ENCODE measurements at regions not wholly inside any gene's neighbourhood (a gene's known extent, or its start where the extent isn't known, plus 50 kb on each side); places are given as distances from the start of the nearest gene placed in this dataset.

DNA sequence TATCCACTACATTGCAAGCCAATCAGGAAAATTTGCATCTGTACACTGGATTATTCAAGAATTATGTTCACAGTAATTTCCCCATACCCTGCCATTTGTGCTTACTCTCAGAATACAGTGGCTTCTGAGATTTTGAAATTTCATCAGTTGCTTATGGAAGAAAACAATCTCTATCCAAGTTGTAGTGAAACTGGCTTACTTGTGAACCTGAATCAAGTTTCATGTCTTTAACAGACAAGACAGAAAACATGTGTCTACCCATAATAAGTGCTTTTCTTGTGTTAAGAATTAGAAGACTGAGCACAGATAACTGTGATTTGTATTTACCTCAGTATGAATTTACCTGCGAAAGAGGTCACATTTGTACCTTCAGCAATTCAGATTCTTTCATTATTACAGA lies 672.7 kb upstream of the ADGRL2 start:
- DNase-seq (ENCODE audit: extremely low read depth, low read depth) = no peak
- TF ChIP-seq, protein P1, sequence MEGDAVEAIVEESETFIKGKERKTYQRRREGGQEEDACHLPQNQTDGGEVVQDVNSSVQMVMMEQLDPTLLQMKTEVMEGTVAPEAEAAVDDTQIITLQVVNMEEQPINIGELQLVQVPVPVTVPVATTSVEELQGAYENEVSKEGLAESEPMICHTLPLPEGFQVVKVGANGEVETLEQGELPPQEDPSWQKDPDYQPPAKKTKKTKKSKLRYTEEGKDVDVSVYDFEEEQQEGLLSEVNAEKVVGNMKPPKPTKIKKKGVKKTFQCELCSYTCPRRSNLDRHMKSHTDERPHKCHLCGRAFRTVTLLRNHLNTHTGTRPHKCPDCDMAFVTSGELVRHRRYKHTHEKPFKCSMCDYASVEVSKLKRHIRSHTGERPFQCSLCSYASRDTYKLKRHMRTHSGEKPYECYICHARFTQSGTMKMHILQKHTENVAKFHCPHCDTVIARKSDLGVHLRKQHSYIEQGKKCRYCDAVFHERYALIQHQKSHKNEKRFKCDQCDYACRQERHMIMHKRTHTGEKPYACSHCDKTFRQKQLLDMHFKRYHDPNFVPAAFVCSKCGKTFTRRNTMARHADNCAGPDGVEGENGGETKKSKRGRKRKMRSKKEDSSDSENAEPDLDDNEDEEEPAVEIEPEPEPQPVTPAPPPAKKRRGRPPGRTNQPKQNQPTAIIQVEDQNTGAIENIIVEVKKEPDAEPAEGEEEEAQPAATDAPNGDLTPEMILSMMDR (IDR thresholded peaks at IDR 0.05; ENCODE audit: low read depth, low read length, missing control alignments) = no peak
- no peak overlapping the region for H3K4me3 ChIP-seq (replicated peaks; ENCODE audit: low read depth, low read length)

DNA sequence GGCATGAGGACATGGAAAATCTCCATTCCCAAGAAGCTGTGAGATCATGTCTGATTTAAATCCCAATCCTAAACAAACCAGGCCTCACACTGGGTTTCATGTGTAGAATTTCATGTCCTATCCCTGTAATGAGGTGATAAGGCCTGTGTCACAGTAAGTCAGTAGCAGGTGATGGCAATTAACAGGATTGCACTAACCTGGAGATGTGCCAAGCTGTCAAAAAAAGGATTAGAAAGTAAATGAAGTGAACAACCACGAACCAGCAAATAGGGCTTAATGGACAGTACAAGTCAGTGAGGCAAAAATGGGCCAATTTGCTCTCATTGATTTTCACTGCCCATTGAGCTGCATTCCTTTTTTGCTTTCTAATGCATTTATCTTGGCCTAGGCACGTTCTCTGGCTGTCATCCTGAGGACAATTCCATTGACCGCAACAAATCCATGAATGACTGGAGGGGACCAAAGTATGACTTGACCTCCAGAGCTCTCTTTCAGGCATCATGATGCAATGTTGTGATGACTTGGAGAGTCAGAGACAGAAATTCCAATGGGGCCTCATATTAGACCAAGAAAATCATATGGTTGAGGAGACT lies 673.6 kb upstream of the ADGRL2 start:
- TF ChIP-seq, protein P1 (IDR thresholded peaks at IDR 0.05; ENCODE audit: low read depth, low read length, missing control alignments) = no peak
- no peak overlapping the region for H3K4me3 ChIP-seq (replicated peaks; ENCODE audit: low read depth, low read length)
- no peak for DNase-seq (ENCODE audit: extremely low read depth, low read depth)

DNA sequence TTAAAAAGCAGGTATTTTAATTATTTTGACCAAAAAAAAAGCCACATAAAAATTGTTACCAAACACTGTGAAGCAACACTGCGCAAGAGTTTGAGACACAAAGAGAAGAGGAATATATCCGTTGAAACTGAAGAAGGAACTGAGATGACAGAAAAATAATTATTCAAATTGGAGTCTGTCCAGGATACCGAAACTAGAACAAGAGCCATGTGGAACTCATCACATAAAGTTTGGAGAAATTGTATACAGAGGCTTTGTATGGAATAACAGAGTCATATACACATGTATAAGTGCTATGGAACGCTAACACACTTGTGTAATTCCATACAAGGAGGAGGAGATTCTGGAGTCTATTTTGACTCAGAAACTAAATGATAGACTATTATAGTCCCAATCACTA lies 675.1 kb upstream of the ADGRL2 start:
- H3K4me3 ChIP-seq (replicated peaks; ENCODE audit: low read depth, low read length) = no peak overlapping the region
- TF ChIP-seq, protein P1 (IDR thresholded peaks at IDR 0.05; ENCODE audit: low read depth, low read length, missing control alignments) = no peak
- DNase-seq (ENCODE audit: extremely low read depth, low read depth) = peak; percentile 4

DNA sequence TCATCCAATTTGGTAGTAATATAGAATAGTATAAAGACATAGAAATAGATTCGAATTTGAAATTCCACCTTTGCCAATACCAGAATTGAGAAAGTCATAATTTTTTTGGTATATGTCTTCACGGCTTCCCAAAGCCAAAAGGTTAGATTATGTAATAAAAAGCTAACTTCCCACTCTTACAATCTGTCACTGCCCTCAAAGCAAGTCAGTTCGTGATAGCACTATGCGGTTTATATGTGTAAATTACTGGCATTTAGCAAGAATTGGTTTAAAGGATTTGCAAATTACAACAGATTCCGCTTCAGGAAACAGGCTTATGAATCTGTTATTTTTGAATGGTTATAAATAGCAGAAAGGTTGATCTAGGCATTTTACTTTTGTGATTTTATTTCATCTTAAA lies 679.4 kb upstream of the ADGRL2 start:
- no peak for DNase-seq (ENCODE audit: extremely low read depth, low read depth)
- TF ChIP-seq, protein P1 (IDR thresholded peaks at IDR 0.05; ENCODE audit: low read depth, low read length, missing control alignments) = no peak
- no peak overlapping the region for H3K4me3 ChIP-seq (replicated peaks; ENCODE audit: low read depth, low read length)

DNA sequence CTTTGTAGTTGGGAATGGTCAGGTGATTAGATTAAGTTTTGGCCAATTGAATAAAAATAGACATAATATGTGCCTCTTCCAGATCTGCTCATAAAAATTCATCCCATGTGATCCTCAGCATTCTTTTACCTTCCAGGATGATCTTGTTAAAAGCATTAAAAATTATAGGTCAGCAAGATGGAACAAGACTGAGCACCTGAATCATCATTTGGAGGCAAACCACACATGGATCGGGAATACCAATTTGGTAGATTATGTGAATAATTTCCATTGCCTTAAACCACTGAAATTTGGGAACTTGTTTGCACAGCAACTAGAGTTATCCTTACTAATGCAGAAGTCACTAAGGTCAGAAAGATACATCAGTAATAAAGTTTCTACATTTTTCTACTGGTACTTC lies 681.4 kb upstream of the ADGRL2 start:
- TF ChIP-seq, protein P1 (IDR thresholded peaks at IDR 0.05; ENCODE audit: low read depth, low read length, missing control alignments) = no peak
- no peak for DNase-seq (ENCODE audit: extremely low read depth, low read depth)
- H3K4me3 ChIP-seq (replicated peaks; ENCODE audit: low read depth, low read length) = no peak overlapping the region

DNA sequence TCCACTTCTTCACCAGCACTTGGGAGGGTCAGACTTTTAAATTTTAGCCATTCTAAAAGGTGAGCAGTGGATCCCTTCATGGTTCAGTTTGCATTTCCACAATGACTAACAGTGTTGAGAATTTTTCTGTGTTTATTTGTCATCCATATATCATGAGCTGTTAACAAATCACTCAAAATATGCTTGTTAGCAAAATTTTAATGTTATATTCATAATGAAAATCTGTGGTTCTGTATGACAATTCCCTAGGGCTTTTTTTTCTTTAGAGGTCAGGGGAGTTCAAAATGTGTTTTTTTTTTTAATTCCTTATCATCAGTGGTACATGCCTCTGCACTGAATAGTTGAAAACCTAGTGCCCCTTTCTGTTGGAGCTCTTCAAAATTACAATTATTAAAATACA lies 682.2 kb upstream of the ADGRL2 start:
- TF ChIP-seq, protein P1 (IDR thresholded peaks at IDR 0.05; ENCODE audit: low read depth, low read length, missing control alignments) = no peak
- no peak for DNase-seq (ENCODE audit: extremely low read depth, low read depth)
- no peak overlapping the region for H3K4me3 ChIP-seq (replicated peaks; ENCODE audit: low read depth, low read length)

DNA sequence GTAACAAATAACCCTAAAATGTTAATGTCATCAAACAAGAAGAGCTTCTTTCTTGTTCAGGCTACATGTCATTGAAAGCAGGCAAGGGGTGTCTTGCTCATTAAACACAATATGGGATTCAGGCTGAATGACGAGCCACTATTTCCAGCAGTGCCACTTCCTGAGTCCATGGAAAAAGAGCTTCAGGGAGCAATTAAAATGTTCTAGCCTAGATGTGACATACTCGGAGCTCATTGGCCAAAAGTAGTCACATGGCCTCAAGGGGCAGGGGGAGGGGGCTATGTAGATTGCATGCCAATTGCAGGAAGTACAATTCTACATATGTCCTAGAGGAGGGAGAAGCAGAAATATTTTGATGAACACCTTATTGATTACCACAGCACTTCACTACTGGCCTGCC lies 685.3 kb upstream of the ADGRL2 start:
- DNase-seq (ENCODE audit: extremely low read depth, low read depth) = no peak
- no peak overlapping the region for H3K4me3 ChIP-seq (replicated peaks; ENCODE audit: low read depth, low read length)
- TF ChIP-seq, protein P1 (IDR thresholded peaks at IDR 0.05; ENCODE audit: low read depth, low read length, missing control alignments) = no peak
